CD14-positive monocyte (primary cell): ENCODE measurements at regions not wholly inside any gene's neighbourhood (a gene's known extent, or its start where the extent isn't known, plus 50 kb on each side); places are given as distances from the start of the nearest gene placed in this dataset.

Experiments used
- DNase-seq, 3 donors: peaks; one replicate each; pipeline ENCODE4 v3.0.0-alpha.2; 2011 to 2022
- H2AFZ ChIP-seq: 2 replicates; pipeline ENCODE4 v1.6.0; 2012; ENCODE audit warnings: mild to moderate bottlenecking, low read depth, low read length, inconsistent platforms; ENCODE audit not compliant: insufficient read depth, poor library complexity, severe bottlenecking
- H3K27ac ChIP-seq, 2 donors: 1 replicate in 1 of 2; 2 replicates in 1 of 2; pipeline ENCODE4 v1.5.1; 2012 to 2013; ENCODE audit warnings: low read length in 2 of 2, control low read depth in 1 of 2, inconsistent platforms in 1 of 2, low read depth in 1 of 2, mild to moderate bottlenecking in 1 of 2
- H3K27me3 ChIP-seq, 2 donors: one replicate each; pipeline versions ENCODE4 v1.6.0 to v1.6.1; 2011 to 2013; ENCODE audit warnings: low read length in 2 of 2; ENCODE audit not compliant: control insufficient read depth in 2 of 2, insufficient read depth in 2 of 2
- H3K36me3 ChIP-seq, 2 donors: replicated peaks in 1 of 2; 1 replicate in 1 of 2; 2 replicates in 1 of 2; pipeline versions ENCODE4 v1.5.1 to v1.6.1; 2012 to 2013; ENCODE audit warnings: low read length in 2 of 2, control low read depth in 1 of 2, inconsistent platforms in 1 of 2, mild to moderate bottlenecking in 1 of 2; ENCODE audit not compliant: insufficient read depth in 2 of 2, control insufficient read depth in 1 of 2
- H3K4me1 ChIP-seq, 2 donors: 1 replicate in 1 of 2; 2 replicates in 1 of 2; pipeline versions ENCODE4 v1.5.1 to v1.6.1; 2012 to 2013; ENCODE audit warnings: low read length in 2 of 2, control low read depth in 1 of 2, inconsistent platforms in 1 of 2, mild to moderate bottlenecking in 1 of 2, moderate library complexity in 1 of 2; ENCODE audit not compliant: insufficient read depth in 2 of 2, control insufficient read depth in 1 of 2
- H3K4me2 ChIP-seq: replicated peaks from 2 replicates; pipeline ENCODE3; 2012; ENCODE audit warnings: low read length, moderate library complexity, mild to moderate bottlenecking; ENCODE audit not compliant: poor library complexity, severe bottlenecking; ENCODE audit errors: extremely low read depth
- H3K4me3 ChIP-seq, 3 experiments: fragments of 200-600 bp in 1 of 3; sonication (generic) in 1 of 3; replicated peaks in 1 of 3; 1 replicate in 2 of 3; 2 replicates in 1 of 3; pipeline ENCODE4 v1.5.1; 2011 to 2013; ENCODE audit warnings: low read length in 3 of 3, mild to moderate bottlenecking in 3 of 3, control low read depth in 2 of 3, low read depth in 2 of 3, inconsistent platforms in 1 of 3, moderate library complexity in 1 of 3
- H3K79me2 ChIP-seq: 2 replicates; pipeline ENCODE4 v1.6.0; 2012; ENCODE audit warnings: mild to moderate bottlenecking, control low read depth, inconsistent platforms, low read length, moderate library complexity; ENCODE audit not compliant: insufficient read depth
- H3K9ac ChIP-seq: 2 replicates; pipeline ENCODE4 v1.6.0; 2017; ENCODE audit warnings: low read length, mild to moderate bottlenecking; ENCODE audit not compliant: insufficient read depth, poor library complexity, severe bottlenecking
- H3K9me3 ChIP-seq, 2 donors: replicated peaks in 1 of 2; 1 replicate in 1 of 2; 2 replicates in 1 of 2; pipeline versions ENCODE4 v1.5.1 to v1.6.1; 2012 to 2013; ENCODE audit warnings: low read length in 2 of 2, control low read depth in 1 of 2; ENCODE audit not compliant: control insufficient read depth in 1 of 2, insufficient read depth in 1 of 2
- H4K20me1 ChIP-seq: 2 replicates; pipeline ENCODE4 v1.6.0; 2012; ENCODE audit warnings: mild to moderate bottlenecking, low read length, control low read depth, moderate library complexity; ENCODE audit not compliant: insufficient read depth
- H3K27ac Mint-ChIP-seq, 7 donors: one replicate each; pipeline ENCODE4 v1.8.0; 2020; ENCODE audit warnings: mild to moderate bottlenecking in 7 of 7, mixed read lengths in 7 of 7, moderate library complexity in 6 of 7, inconsistent platforms in 2 of 7
- H3K27me3 Mint-ChIP-seq, 3 donors: one replicate each; pipeline ENCODE4 v1.8.0; 2021 to 2022; ENCODE audit warnings: low read depth in 3 of 3, mild to moderate bottlenecking in 3 of 3, mixed read lengths in 3 of 3, moderate library complexity in 3 of 3, inconsistent platforms in 1 of 3
- H3K36me3 Mint-ChIP-seq, 2 donors: one replicate each; pipeline ENCODE4 v1.8.0; 2020; ENCODE audit warnings: mixed read lengths in 2 of 2, inconsistent platforms in 1 of 2, mild to moderate bottlenecking in 1 of 2
- H3K4me1 Mint-ChIP-seq: one replicate; pipeline ENCODE4 v1.8.0; 2020; ENCODE audit warnings: mild to moderate bottlenecking, mixed read lengths
- H3K4me3 Mint-ChIP-seq, 2 donors: one replicate each; pipeline ENCODE4 v1.8.0; 2020; ENCODE audit warnings: mild to moderate bottlenecking in 2 of 2, mixed read lengths in 2 of 2, moderate library complexity in 1 of 2
- H3K9me3 Mint-ChIP-seq, 7 donors: one replicate each; pipeline ENCODE4 v1.8.0; 2020 to 2022; ENCODE audit warnings: mixed read lengths in 7 of 7, mild to moderate bottlenecking in 6 of 7, moderate library complexity in 6 of 7, inconsistent platforms in 2 of 7
- CTCF ChIP-seq: fragments of 200-600 bp; IDR thresholded peaks from one replicate; pipeline ENCODE4 v1.8.0; 2022; ENCODE audit warnings: antibody characterized with exemption, mild to moderate bottlenecking
- WGBS: methylation state at CpG from one replicate; pipeline ENCODE4 v1.1.5; 2013; ENCODE audit warnings: missing lambda C conversion rate; ENCODE audit not compliant: insufficient coverage; 5-methylcytosine and 5-hydroxymethylcytosine counted together
- intact Hi-C, 2 donors: fragments of 100-400 bp; cut with micrococcal nuclease; formaldehyde crosslinking; loops; one replicate each; pipeline versions ENCODE4 v1.15.0 to v1.15.1; 2023

DNA sequence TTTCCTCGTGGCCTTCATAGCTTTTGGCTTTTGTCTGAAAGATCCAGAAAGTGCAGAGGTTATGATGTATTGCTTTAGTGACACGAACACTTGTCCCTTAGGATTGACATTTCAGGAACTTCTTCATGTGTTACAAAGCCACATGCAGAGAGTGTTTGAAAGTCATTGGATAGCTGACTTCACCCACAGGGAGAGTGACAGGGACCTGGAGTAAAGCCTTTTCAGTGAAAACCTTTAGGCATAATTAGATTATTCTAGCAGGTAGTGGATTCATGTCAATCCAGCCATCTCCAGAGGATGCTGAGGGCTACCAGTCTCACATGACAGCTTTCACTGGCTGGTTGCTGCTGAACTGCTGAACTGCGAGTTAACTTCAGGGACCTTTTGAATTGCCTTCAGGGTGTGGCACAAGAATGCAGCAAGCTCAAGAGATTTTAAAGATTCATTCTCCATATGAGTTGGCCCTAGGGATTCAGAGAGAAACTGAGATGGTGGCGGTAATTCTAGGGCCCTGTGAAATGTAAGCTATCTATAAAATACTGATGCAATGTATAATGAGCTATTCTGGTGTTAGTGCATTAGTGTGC, 267.0 kb upstream of the GOLIM4 start:
- Histone ChIP-seq H3K9ac (no peak overlapping the region), H3K27ac (no peak overlapping the region), H4K20me1 (no peaks in the 10 kb centered on the region), H3K4me1 (no peaks in the 10 kb centered on the region), H3K36me3 (no peaks in the 10 kb centered on the region), H3K79me2 (no peaks in the 10 kb centered on the region), H2AFZ (no peak overlapping the region), H3K4me2 (no peak overlapping the region), H3K27me3 (no peaks in the 10 kb centered on the region), H3K9me3 (no peaks in the 10 kb centered on the region), H3K4me3 (no peak overlapping the region)
- Mint-ChIP-seq H3K4me1 (no peaks in the 10 kb centered on the region), H3K4me3 (no peak overlapping the region), H3K27ac (no peak overlapping the region), H3K36me3 (no peaks in the 10 kb centered on the region), H3K9me3 (no peaks in the 10 kb centered on the region), H3K27me3 (no peaks in the 10 kb centered on the region)
- no CpG with 5 or more reads among the region's 4 CpGs for WGBS
- DNase-seq, result no peak
- no peak for TF ChIP-seq CTCF
- intact Hi-C loops, result no loop called here

DNA sequence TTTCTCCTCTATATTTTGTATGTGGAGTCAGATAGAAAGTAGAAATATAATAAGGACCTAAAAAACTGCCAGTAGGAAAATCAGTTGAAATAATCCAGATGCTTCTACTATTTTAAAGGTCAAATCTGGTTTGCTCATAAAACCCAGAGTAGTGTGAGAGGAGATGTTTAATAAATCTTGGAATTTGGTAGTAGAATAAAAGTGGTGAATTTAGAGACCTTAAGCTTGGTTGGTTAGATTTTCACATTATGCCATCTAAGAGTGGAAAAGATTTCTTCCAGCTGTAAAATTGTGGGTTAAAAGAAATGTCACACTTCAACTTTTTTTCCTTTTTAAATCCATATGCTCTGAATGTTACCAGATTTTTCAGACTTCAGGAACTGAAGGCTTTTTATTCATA, 266.4 kb upstream of the GOLIM4 start:
- no peaks in the 10 kb centered on the region for H3K79me2 ChIP-seq
- H3K4me1 Mint-ChIP-seq, result no peaks in the 10 kb centered on the region
- no peak overlapping the region for H3K27ac ChIP-seq
- DNase-seq, result no peak
- H3K36me3 Mint-ChIP-seq, result no peaks in the 10 kb centered on the region
- intact Hi-C loops, result no loop called here
- H3K4me3 ChIP-seq, result no peak overlapping the region
- H3K27ac Mint-ChIP-seq, result no peak overlapping the region
- no peaks in the 10 kb centered on the region for H4K20me1 ChIP-seq
- no peaks in the 10 kb centered on the region for H3K27me3 Mint-ChIP-seq
- H3K4me1 ChIP-seq, result no peaks in the 10 kb centered on the region
- no peak overlapping the region for H2AFZ ChIP-seq
- no peaks in the 10 kb centered on the region for H3K36me3 ChIP-seq
- no peak for TF ChIP-seq CTCF
- H3K27me3 ChIP-seq, result no peaks in the 10 kb centered on the region
- H3K9me3 Mint-ChIP-seq, result no peaks in the 10 kb centered on the region
- no peak overlapping the region for H3K9ac ChIP-seq
- no peaks in the 10 kb centered on the region for H3K9me3 ChIP-seq
- no peak overlapping the region for H3K4me2 ChIP-seq
- no peak overlapping the region for H3K4me3 Mint-ChIP-seq
